Keratinocyte (primary cell): ENCODE measurements at regions not wholly inside any gene's neighbourhood (a gene's known extent, or its start where the extent isn't known, plus 50 kb on each side); places are given as distances from the start of the nearest gene placed in this dataset.

ENCODE experiments used
- CTCF ChIP-seq, 3 experiments: IDR thresholded peaks in 1 of 3; conservative IDR thresholded peaks in 1 of 3; optimal IDR thresholded peaks in 1 of 3; 2 replicates in 2 of 3; 3 replicates in 1 of 3; pipeline versions ENCODE3 to v1.5.1; 2011; ENCODE audit warnings: low read length in 3 of 3, mild to moderate bottlenecking in 3 of 3, moderate library complexity in 2 of 3, control low read depth in 1 of 3, inconsistent platforms in 1 of 3; ENCODE audit not compliant: insufficient read depth in 2 of 3; ENCODE audit errors: extremely low read depth in 1 of 3
- EZH2 ChIP-seq: IDR thresholded peaks from one replicate; pipeline ENCODE4 v1.6.1; 2012; ENCODE audit warnings: inconsistent platforms, mild to moderate bottlenecking, low read length, moderate library complexity

GRCh38 chr1:55939866-55940265 is 639.5 kb downstream of the PLPP3 start:
- TF ChIP-seq CTCF (optimal IDR thresholded peaks at IDR 0.05 in 1 of 3, IDR thresholded peaks at IDR 0.05 in 1 of 3, conservative IDR thresholded peaks at IDR 0.05 in 1 of 3; ENCODE audit: extremely low read depth in 1 of 3, insufficient read depth in 2 of 3, low read length in 3 of 3) = no peak
- no peak for TF ChIP-seq EZH2
